ENCODE measurements at regions not wholly inside any gene's neighbourhood (a gene's known extent, or its start where the extent isn't known, plus 50 kb on each side); places are given as distances from the start of the nearest gene placed in this dataset.

- Histone ChIP-seq H3K4me1 (ENCODE audit: control insufficient read depth in 1 of 2, low read depth in 2 of 2) (no peaks in the 10 kb centered on the region), H3K27ac (no peak overlapping the region), H3K9me3 (no peaks in the 10 kb centered on the region), H3K36me3 (no peaks in the 10 kb centered on the region), H3K27me3 (replicated peaks; ENCODE audit: insufficient read depth) (no peaks in the 10 kb centered on the region), H3K4me3 (no peak overlapping the region)
- TF ChIP-seq, protein P1, sequence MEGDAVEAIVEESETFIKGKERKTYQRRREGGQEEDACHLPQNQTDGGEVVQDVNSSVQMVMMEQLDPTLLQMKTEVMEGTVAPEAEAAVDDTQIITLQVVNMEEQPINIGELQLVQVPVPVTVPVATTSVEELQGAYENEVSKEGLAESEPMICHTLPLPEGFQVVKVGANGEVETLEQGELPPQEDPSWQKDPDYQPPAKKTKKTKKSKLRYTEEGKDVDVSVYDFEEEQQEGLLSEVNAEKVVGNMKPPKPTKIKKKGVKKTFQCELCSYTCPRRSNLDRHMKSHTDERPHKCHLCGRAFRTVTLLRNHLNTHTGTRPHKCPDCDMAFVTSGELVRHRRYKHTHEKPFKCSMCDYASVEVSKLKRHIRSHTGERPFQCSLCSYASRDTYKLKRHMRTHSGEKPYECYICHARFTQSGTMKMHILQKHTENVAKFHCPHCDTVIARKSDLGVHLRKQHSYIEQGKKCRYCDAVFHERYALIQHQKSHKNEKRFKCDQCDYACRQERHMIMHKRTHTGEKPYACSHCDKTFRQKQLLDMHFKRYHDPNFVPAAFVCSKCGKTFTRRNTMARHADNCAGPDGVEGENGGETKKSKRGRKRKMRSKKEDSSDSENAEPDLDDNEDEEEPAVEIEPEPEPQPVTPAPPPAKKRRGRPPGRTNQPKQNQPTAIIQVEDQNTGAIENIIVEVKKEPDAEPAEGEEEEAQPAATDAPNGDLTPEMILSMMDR (IDR thresholded peaks at IDR 0.05), result no peak
- DNase-seq (ENCODE audit: low spot score) (no peak), ATAC-seq (ENCODE audit: insufficient number of reproducible peaks, low FRiP score, low read depth) (no peak)
Measured at GRCh38 chr1:72366466-72366865, 84.1 kb upstream of the NEGR1 start.

DNA sequence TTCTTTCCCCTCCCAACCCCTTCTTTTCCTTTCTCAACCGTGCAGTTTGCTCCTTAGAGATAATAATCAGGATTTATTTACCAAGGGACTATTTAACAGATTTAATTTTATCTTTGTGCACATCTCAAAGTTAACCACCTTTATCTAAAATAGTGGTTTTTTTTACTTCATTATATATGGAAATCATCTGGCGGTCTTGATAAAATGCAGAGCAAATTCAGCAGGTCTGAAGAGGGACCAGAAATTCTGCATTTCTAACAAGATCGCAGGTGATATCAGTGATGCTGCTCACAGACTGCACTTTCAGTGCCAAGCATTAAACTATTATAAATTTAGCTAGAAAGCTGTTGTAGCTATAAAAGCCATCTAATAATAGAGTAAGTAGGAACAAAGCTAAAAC, 83.4 kb upstream of the NEGR1 start:
- H3K4me1 ChIP-seq (ENCODE audit: control insufficient read depth in 1 of 2, low read depth in 2 of 2), result no peaks in the 10 kb centered on the region
- H3K4me3 ChIP-seq, result no peak overlapping the region
- TF ChIP-seq, protein P1 (IDR thresholded peaks at IDR 0.05), result no peak
- H3K27ac ChIP-seq, result no peak overlapping the region
- DNase-seq (ENCODE audit: low spot score) (no peak), ATAC-seq (ENCODE audit: insufficient number of reproducible peaks, low FRiP score, low read depth) (no peak)
- no peaks in the 10 kb centered on the region for H3K27me3 ChIP-seq (replicated peaks; ENCODE audit: insufficient read depth)
- H3K9me3 ChIP-seq, result no peaks in the 10 kb centered on the region
- no peaks in the 10 kb centered on the region for H3K36me3 ChIP-seq

DNA sequence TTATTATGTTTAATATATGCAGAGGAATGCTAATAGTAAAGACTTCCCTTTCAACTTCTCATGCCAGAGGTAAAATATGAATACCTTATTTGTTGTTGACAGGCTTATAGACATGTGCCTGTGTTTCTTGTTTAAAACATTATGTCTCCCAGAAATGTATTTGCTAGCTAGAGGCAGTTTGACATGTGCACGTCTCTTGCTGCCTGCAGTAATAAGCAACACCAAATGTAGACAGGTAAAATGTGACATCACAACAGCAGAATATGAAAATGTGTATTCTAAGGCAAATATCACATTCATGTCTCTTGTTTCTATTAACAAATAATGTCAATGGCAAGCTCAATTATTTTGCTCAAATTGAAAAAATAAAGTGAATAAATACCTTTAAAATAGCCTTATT, 80.2 kb upstream of the NEGR1 start:
- no peaks in the 10 kb centered on the region for H3K9me3 ChIP-seq
- DNase-seq (ENCODE audit: low spot score) (no peak), ATAC-seq (ENCODE audit: insufficient number of reproducible peaks, low FRiP score, low read depth) (no peak)
- H3K27me3 ChIP-seq (replicated peaks; ENCODE audit: insufficient read depth), result no peaks in the 10 kb centered on the region
- no peaks in the 10 kb centered on the region for H3K36me3 ChIP-seq
- H3K4me3 ChIP-seq, result no peak overlapping the region
- no peaks in the 10 kb centered on the region for H3K4me1 ChIP-seq (ENCODE audit: control insufficient read depth in 1 of 2, low read depth in 2 of 2)
- TF ChIP-seq, protein P1 (IDR thresholded peaks at IDR 0.05), result no peak
- no peak overlapping the region for H3K27ac ChIP-seq

- DNase-seq (ENCODE audit: low spot score), result no peak
- H3K36me3 ChIP-seq, result no peaks in the 10 kb centered on the region
- TF ChIP-seq, protein P1 (IDR thresholded peaks at IDR 0.05), result no peak
- H3K9me3 ChIP-seq, result no peaks in the 10 kb centered on the region
- no peak for ATAC-seq (ENCODE audit: insufficient number of reproducible peaks, low FRiP score, low read depth)
- H3K27ac ChIP-seq, result no peak overlapping the region
- no peak overlapping the region for H3K4me3 ChIP-seq
- no peaks in the 10 kb centered on the region for H3K27me3 ChIP-seq (replicated peaks; ENCODE audit: insufficient read depth)
- no peaks in the 10 kb centered on the region for H3K4me1 ChIP-seq (ENCODE audit: control insufficient read depth in 1 of 2, low read depth in 2 of 2)
Measured at GRCh38 chr1:72357411-72357810, 75.1 kb upstream of the NEGR1 start.

DNA sequence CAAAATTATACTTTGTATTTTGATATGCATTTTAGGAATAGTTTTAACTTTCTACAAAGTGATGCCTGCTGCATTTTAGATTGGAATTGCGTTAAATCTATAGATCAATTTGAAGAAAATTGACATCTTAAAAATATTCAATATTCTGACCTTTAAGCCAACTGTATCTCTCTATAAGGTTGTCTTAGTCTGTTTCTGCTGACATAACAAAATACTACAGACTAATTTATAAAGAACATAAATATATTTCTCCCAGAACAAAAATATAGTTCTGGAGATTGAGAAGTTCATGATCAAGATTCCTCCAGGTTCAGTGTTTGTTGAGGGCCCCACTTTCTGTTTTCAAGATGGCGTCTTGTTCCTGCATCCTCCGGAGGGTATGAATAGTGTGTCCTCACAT, 73.6 kb upstream of the NEGR1 start:
- ATAC-seq (ENCODE audit: insufficient number of reproducible peaks, low FRiP score, low read depth), result no peak
- TF ChIP-seq, protein P1 (IDR thresholded peaks at IDR 0.05), result no peak
- no peak overlapping the region for H3K4me3 ChIP-seq

More for the DNA sequence above, 73.6 kb upstream of the NEGR1 start:
- Histone ChIP-seq H3K9me3 (no peaks in the 10 kb centered on the region), H3K27me3 (replicated peaks; ENCODE audit: insufficient read depth) (no peaks in the 10 kb centered on the region), H3K4me1 (ENCODE audit: control insufficient read depth in 1 of 2, low read depth in 2 of 2) (no peaks in the 10 kb centered on the region), H3K36me3 (no peaks in the 10 kb centered on the region), H3K27ac (no peak overlapping the region)
- no peak for DNase-seq (ENCODE audit: low spot score)

Data from thoracic aorta (tissue), 2 donors.